Posterior vena cava (tissue), 2 donors: ENCODE measurements at regions not wholly inside any gene's neighbourhood (a gene's known extent, or its start where the extent isn't known, plus 50 kb on each side); places are given as distances from the start of the nearest gene placed in this dataset.

Source experiments
- DNase-seq: peaks from one replicate; pipeline ENCODE4 v3.0.0-alpha.2; 2020; ENCODE audit warnings: low spot score
- intact Hi-C, 2 donors: fragments of 100-400 bp; cut with DNase I; formaldehyde crosslinking; loops; one replicate each; pipeline versions ENCODE4 v1.14.1 to v1.14.2; 2022 to 2023
- donor health status: DM: yes; HTN: yes; CAD: no.
- donor health status: DM: yes; HTN: yes; CAD: no.

GRCh38 chr3:117595615-117596014 is 886.0 kb downstream of the TUSC7 start:
- intact Hi-C loops, result no loop called here
- no peak for DNase-seq

GRCh38 chr3:117596503-117596902 is 886.9 kb downstream of the TUSC7 start:
- DNase-seq, result no peak
- intact Hi-C loops, result no loop called here

- DNase-seq, result no peak
- intact Hi-C loops, result no loop called here
Observed at GRCh38 chr3:117597865-117598264, 888.3 kb downstream of the TUSC7 start.

GRCh38 chr3:117600112-117600511 is 890.5 kb downstream of the TUSC7 start:
- DNase-seq, result no peak
- intact Hi-C loops, result no loop called here

- intact Hi-C loops, result no loop called here
- no peak for DNase-seq
Observed at GRCh38 chr3:117600666-117601065, 891.1 kb downstream of the TUSC7 start.

GRCh38 chr3:117602058-117602644 is 892.6 kb downstream of the TUSC7 start:
- DNase-seq, result no peak
- intact Hi-C loops, result no loop called here

GRCh38 chr3:117603097-117603496 is 893.5 kb downstream of the TUSC7 start:
- DNase-seq, result no peak
- intact Hi-C loops, result no loop called here

- DNase-seq, result no peak
- intact Hi-C loops, result no loop called here
Observed at GRCh38 chr3:117606866-117607265, 897.3 kb downstream of the TUSC7 start.

- DNase-seq, result no peak
- intact Hi-C loops, result no loop called here
Observed at GRCh38 chr3:117609330-117609729, 899.8 kb downstream of the TUSC7 start.

- intact Hi-C loops, result no loop called here
- no peak for DNase-seq
Observed at GRCh38 chr3:117610156-117610555, 900.6 kb downstream of the TUSC7 start.

GRCh38 chr3:117611211-117611610 is 901.6 kb downstream of the TUSC7 start:
- no peak for DNase-seq
- intact Hi-C loops, result no loop called here

- DNase-seq, result no peak
- intact Hi-C loops, result no loop called here
Observed at GRCh38 chr3:117616227-117616626, 906.6 kb downstream of the TUSC7 start.

GRCh38 chr3:117617906-117618305 is 908.3 kb downstream of the TUSC7 start:
- intact Hi-C loops, result no loop called here
- DNase-seq, result no peak

GRCh38 chr3:117618462-117618861 is 908.9 kb downstream of the TUSC7 start:
- intact Hi-C loops, result no loop called here

GRCh38 chr3:117619805-117620204 is 910.2 kb downstream of the TUSC7 start:
- intact Hi-C loops, result no loop called here
- DNase-seq, result no peak

More at GRCh38 chr3:117618462-117618861, 908.9 kb downstream of the TUSC7 start:
- DNase-seq, result no peak

GRCh38 chr3:117622171-117622841 is 912.7 kb downstream of the TUSC7 start:
- no peak for DNase-seq
- intact Hi-C loops, result no loop called here

- DNase-seq, result no peak
- intact Hi-C loops, result no loop called here
Observed at GRCh38 chr3:117624424-117624823, 914.8 kb downstream of the TUSC7 start.

GRCh38 chr3:117625174-117625573 is 915.6 kb downstream of the TUSC7 start:
- intact Hi-C loops, result no loop called here
- no peak for DNase-seq

GRCh38 chr3:117626577-117626976 is 917.0 kb downstream of the TUSC7 start:
- intact Hi-C loops, result no loop called here
- no peak for DNase-seq

- no peak for DNase-seq
- intact Hi-C loops, result no loop called here
Observed at GRCh38 chr3:117628823-117629291, 919.3 kb downstream of the TUSC7 start.

GRCh38 chr3:117629505-117629904 is 919.9 kb downstream of the TUSC7 start:
- intact Hi-C loops, result no loop called here
- no peak for DNase-seq
